Amniotic epithelial cell (primary cell): ENCODE measurements at regions not wholly inside any gene's neighbourhood (a gene's known extent, or its start where the extent isn't known, plus 50 kb on each side); places are given as distances from the start of the nearest gene placed in this dataset.
"Not testable (repeated sequence)": the region's sequence is repeated elsewhere in the genome, so short reads cannot be mapped to it uniquely, and the experiment has no call there.

Experiments used
- DNase-seq: peaks from one replicate; pipeline ENCODE4 v3.0.0-alpha.2; 2010; ENCODE audit warnings: low read depth

GRCh38 chr16:6725634-6726331, 606.9 kb upstream of the RBFOX1 start:
- no peak for DNase-seq

DNA sequence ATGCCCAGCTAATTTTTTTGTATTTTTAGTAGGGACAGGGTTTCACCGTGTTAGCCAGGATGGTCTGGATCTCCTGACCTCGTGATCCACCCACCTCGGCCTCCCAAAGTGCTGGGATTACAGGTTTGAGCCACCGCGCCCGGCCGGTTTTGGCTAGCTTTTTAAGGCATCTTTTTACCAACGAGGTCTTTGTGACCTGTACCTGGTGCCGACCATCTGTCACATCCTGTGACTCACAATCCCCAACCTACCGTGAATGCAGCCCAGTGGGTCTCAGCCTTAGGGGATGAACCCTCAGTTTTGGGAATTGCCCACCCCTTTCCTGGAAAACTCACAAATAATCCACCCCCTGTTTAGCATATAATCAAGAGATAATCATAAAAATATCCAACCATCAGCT, 607.4 kb upstream of the RBFOX1 start:
- not testable (repeated sequence) for DNase-seq

- DNase-seq, result no peak
Observed at GRCh38 chr16:6722786-6723185, 609.9 kb upstream of the RBFOX1 start.

GRCh38 chr16:6714510-6714909, 618.1 kb upstream of the RBFOX1 start:
- DNase-seq, result no peak

DNA sequence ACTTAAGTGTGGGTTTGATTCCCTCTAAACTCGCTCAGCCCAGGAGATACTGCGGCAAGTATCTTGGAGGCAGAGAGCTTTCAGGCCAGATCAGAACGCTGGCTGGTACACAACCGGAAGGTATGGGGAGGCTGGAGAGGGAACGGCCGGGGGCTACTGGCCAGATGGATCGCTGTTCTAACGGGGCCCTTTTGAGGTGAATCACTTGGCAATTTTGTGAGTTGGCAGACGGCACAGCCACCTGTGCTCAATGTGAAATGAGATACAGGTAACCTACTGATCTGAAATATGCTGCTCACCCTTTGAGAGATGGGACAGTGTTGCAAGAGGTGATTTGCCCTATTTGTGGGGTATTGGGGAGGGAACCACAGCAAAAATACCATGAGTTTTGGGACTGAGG, 622.9 kb upstream of the RBFOX1 start:
- DNase-seq, result no peak

DNA sequence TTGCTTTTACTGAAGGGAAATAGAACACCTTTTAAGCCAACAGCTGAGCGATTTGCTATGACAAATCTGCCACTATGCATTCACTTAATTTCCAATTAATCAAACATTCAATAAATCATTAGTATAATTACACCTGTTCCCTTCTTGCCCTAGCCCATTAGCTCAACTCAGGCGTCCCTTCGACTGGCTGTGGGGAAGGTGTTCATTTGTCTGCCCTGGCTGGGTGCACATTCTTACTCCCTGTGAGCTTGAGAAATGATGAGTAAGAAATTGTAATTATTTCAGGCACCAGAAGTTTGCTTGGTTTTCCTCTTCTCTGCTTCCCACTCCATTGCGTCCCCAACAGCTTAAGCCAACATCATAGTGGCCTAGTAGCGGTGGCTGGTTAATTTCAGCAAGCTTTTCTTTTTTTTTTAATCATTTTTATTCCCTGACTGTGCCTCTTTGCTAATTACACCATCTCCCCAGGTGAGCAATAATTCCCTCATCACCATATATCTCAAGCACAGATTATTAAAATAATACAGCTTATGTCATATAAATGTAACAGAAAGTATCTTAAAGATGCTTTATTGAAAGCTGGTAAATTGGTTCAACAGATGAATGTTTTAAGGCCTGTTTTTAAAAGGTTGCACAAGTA, 623.9 kb upstream of the RBFOX1 start:
- DNase-seq, result no peak

DNA sequence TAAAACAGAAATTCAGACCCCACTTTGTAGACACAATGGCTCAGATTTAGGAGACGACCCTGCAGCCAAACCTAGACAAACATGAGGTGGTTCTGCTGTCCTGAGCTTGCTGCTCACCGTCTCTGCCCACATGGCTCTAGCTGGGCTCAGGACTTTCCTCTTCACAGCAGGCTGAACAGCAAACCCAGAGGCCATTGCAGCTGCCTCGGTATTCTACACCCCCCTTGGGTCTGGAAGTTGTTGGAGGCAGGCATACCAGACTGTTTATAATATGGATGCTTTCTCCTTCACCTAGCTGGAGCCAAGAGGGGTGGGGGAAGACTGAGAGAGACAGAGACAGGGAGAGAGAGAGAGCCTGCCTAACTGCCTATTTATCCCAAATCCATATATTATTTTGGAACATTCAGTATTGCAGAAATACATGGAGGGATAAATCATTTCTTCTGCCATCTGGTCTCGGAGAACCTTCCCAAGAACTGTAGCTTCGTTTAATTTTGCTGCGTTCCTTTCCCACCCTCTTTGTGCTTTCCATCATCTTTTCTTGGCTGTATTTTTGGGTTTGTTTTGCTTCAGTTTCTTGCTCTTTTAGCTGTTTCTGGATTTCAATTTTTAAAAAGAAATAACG, 628.2 kb upstream of the RBFOX1 start:
- no peak for DNase-seq

- DNase-seq, result no peak
Observed at GRCh38 chr16:6701096-6701495, 631.5 kb upstream of the RBFOX1 start.

DNA sequence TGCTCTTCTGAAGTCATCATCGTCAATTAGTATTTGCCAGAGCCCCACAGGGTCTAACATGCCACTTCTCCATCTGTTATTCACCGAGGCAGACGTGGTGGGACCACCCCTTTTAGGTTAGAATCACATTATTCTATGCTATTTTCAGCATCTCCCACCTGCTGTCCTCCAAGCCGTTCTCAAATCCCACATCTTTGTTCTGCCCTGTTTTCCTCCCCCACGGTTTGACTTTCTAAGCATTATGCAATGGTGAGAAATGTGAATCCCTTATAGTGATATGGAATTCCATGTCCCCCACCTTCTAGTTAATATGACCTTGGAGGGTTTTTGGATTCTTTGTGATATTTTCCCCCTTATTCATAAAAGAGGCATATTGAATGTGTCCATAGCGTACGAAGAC, 634.1 kb upstream of the RBFOX1 start:
- DNase-seq, result no peak

DNA sequence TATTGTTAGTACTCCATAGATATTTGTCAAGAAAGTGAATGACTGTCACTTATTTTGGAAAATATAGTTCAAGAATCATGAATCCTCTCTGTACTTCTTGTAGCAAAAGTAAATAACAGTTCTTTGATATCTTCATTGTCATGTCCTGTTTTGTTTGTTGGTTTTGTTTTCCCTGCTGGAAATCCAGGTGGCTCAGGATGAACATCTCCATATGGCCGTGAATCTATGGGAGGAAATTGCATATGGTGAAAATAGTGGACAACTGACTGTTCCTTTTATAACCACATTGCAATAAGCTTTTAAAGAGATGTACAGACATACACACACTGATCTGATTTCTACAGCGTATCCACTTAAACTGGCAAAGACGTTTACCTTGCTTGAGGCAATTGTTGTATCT, 637.0 kb upstream of the RBFOX1 start:
- DNase-seq, result no peak

- no peak for DNase-seq
Observed at GRCh38 chr16:6694636-6695035, 638.0 kb upstream of the RBFOX1 start.

DNA sequence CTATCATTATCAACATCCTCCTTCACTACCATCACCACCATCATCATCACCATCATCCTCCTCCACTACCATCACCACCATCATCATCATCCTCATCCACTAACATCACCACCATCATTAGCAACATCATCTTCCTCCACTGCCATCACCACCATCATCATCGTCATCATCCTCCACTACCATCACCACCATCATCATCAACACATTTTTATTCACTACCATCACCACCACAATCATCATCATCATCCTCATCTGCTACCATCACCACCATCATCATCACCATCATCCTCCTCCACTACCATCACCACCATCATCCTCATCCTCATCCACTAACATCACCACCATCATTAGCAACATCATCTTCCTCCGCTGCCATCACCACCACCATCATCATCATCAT, 639.2 kb upstream of the RBFOX1 start:
- DNase-seq, result not testable (repeated sequence)

DNA sequence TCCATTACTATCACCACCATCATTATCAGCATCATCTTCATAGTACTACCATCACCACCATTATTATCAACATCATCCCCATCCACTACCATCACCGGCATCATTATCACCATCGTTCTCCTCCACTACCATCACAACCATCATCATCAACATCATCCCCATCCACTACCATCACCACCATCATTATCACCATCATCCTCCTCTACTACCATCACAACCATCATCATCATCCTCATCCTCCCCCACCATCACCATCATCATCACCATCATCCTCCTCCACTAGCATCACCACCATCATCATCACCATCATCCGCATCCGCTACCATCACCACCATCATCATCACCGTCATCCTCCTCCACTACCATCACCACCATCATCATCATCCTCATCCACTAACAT, 639.8 kb upstream of the RBFOX1 start:
- no peak for DNase-seq

GRCh38 chr16:6690741-6691140, 641.9 kb upstream of the RBFOX1 start:
- DNase-seq, result no peak

GRCh38 chr16:6689643-6690042, 643.0 kb upstream of the RBFOX1 start:
- no peak for DNase-seq

GRCh38 chr16:6687593-6687992, 645.1 kb upstream of the RBFOX1 start:
- DNase-seq, result no peak

- DNase-seq, result no peak
Observed at GRCh38 chr16:6684076-6684673, 648.5 kb upstream of the RBFOX1 start.

DNA sequence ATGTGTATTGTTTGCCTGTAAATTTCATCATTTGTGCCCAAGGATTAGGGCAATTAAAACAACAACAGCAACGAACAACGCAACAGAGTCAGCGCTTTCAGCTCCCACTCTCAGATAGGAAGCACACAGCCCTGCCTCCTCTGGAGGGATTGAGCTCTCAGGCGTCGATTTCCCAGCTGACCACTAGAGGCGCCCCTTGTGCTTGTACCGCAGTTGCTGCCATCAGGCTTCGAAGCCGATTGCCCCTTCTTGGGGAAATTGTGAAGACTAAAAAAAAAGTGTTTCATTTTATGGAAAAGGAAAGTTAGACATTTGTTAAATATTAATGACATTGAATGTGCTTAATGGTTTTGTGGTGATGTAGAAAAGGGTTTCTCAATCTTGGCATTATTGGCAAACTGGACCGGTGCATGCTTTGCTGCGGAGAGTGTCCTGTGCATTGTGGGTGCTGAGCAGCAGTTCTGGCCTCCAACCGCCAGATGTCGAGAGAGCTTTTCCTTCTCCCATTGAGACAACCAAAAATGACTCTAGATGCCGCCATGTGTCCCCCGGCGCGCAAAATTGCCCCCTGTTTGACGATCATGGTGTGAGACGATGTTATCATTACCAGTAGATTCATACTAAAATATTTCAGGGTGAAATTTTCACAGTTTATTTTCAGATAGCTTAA, 650.4 kb upstream of the RBFOX1 start:
- DNase-seq, result no peak

- no peak for DNase-seq
Observed at GRCh38 chr16:6678586-6678985, 654.1 kb upstream of the RBFOX1 start.

DNA sequence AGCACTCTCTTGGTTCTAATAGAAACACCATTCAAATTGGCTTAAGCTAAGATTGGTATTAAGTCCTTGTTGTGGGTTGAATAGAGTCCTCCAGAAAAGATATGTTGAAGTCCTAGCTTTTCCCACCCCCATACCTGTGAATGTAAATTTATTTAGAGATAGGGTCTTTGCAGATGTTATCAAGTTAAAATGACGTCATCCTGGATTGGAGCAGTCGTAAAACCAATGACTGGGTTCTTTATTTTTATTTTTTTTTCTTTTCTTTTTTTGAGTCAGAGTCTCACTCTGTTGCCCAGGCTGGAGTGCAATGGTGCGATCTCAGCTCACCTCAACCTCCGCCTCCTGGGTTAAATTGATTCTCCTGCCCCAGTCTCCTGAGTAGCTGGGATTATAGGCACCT, 658.6 kb upstream of the RBFOX1 start:
- DNase-seq, result no peak

DNA sequence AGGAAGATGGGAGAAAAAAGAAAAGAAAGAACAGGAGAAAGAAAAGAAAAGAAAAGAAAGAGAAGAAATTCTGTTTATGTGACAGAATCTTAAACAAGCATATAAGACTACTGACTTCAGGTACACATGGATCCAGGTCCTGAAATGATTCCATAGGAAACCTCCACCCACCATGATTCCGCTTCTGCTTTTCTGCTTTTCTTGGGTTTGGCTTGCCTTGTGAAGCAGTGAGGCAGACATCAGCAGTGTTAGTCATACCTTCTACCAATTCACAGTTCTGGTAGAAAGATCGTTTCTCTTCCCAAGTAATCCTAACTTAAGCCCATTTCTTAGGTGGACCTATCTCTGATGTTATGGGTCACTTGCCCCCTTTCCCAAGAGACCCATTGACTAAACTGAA, 660.1 kb upstream of the RBFOX1 start:
- no peak for DNase-seq

GRCh38 chr16:6667393-6667792, 665.3 kb upstream of the RBFOX1 start:
- no peak for DNase-seq

DNA sequence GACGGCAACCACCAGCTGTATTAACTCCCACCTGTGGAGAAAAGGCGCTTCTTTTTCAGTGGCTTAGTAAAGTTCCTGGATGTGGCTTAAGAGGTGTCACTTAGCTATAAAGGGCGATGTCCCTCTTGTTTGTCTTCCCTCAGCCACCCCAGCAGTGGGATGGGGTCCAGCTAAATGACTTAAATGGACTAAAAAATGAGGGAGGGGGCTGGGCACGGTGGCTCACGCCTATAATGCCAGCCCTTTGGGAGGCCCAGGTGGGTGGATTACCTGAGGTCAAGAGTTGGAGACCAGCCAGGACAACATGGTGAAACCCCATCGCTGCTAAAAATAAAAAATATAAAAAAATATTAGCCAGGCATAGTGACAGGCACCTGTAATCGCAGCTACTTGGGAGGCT, 667.5 kb upstream of the RBFOX1 start:
- DNase-seq, result no peak
